Ramos (cell line): ENCODE measurements at regions not wholly inside any gene's neighbourhood (a gene's known extent, or its start where the extent isn't known, plus 50 kb on each side); places are given as distances from the start of the nearest gene placed in this dataset.

ENCODE experiments used
- in situ Hi-C: fragments of 300-500 bp; cut with MboI; formaldehyde crosslinking; loops from one replicate; pipeline ENCODE4 v1.14.3; 2022; ENCODE audit warnings: low sequenced_read_pairs; ENCODE audit not compliant: unreplicated experiment

DNA sequence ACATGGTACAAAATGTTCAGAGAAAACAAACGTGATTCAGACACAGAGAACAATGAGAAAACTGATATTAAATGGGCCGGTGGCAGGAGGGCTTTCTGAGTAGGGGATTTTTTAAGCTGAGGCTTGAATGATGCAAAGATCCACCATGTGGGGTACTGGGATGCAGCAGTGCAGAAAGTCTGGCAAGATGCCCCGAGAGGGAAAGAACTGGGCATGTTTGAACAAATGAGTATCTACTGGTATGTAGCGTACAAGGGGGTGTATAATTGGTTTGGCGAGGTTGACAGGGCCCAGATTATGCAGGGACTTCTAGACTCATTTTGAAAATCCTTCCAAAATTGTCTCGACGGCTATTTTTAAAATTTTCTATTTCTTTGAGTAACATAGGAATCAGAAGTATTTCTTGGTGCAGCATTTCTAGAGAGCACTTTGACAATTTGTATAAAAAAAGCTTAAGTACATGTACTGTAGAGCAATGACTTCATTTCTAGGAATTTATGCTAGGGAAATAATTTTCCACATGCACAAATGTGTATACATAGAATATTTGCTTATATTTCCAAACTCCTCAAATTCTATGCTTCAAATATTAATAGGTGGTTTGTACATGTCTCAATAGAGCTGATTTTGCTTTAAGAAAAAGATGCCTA, 119.6 kb upstream of the DOK5 start:
- in situ Hi-C loops: no loop called here

DNA sequence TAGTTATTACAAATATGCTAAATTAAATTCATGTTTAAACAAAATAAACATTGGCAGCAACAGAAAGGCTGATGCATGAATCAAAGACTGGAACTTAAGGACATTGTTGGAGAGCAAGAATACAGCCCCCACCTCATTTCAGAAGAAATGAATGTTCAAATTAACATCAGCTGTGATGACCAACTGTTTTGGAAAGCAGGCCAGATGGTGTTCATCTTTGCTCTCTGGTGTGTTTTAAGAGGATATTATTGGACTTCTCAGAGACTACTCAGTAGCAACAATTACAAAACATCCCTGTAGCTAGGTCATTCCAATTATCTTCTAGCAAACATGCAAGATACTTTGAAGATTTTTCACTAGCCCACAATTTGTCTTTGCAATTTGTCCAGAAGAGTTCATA, 118.6 kb upstream of the DOK5 start:
- in situ Hi-C loops: no loop called here

DNA sequence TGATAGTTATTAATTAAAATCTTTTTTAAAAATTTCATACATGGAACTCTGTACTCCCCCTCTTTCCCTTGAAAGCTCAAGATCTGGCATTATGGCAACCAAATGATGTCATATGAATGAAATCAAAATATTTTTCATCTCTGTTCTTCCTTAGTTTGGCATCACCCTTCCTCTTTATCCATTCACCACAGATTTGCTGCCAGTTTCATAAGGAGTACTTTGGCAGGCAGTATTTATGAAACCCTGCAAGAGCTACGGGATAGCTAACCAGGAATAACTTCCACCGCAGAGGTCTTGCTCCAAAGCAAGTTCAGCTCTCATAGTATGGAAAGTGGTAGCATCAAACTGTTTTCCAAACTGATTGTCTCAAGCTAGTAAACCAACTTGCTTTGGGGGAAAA, 113.9 kb upstream of the DOK5 start:
- in situ Hi-C loops: no loop called here

DNA sequence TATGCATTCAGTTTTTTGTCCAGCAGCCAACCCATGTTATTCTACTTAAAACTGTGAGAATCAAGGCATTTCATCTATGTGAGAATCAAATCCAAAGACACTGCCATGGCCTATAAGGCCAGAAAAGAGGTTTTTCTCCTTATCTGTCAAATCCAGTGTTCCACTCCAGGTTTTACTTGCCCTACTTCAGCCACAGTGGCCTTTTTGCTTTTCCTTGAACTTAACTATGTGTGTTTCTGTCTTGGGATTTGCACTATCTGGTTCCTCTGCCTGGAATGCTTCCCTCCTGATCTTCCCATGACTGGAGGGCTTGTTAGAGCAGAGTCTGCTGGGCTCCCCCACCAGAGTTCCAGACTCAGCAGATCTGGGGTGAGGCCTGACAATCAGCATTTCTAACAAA, 113.1 kb upstream of the DOK5 start:
- in situ Hi-C loops: no loop called here

DNA sequence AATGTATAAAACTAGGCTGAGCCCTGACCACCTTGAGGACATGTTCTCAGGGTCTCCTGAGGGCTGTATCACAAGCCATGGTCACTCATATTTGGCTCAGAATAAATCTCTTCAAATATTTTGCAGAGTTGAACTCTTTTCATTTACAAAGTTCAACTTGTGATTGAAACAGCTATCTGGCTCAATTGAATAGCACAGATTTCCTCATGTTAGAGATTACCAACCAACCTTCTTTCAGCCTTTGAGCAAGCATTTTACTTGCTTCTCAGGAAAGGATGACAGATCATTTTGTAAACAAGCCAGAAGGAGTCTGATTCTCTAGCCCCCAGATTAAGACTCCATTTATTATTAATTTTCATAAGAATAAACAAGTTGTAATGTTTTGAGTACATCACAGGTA, 111.0 kb upstream of the DOK5 start:
- in situ Hi-C loops: no loop called here

DNA sequence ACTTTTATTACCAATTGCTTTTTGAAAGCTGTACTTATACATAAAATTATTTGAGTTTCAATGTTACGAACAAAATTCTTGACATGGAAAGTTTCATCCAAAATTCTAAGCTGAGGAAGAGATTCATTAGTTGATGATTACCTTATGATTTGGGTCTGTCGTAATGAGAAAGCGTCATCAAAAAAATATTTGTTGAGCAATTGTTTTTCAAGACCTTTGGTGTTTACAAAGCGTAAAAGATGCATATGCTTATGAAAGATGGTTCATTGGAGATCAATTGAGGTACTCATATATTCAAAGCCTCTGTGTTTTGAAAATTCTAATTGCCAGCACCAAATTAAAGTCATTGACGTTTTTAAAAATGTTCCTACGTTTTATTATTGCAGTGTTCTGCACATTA, 110.5 kb upstream of the DOK5 start:
- in situ Hi-C loops: no loop called here

DNA sequence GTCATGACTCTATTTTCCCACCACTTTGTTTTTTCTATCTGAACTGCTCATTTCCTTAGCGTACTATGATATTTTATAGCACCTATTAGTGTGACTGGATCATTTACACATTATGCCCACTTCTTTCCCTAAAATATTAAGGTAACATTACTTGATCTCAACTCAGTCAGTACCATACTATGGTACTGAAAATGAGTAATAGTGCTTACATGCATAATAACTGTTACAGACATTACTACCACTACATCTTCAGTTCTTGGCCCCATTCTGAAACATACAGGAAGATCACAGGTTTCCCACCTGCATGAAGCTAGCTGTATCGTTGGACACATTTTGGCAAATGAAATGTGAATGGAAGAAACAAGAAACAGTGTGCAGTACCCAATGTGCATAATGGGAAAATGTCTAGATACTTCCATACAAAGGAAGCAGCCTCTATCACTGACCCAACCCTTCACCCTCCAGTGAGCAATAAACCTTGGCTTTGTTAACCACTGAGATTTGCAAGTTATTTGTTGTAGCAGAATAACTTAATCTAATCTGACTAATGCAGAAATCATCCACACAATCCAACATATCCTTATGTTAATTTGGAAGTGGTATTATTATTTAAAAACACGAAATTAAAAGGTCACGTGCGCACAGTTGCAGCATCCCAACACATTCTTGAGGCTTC, 108.6 kb upstream of the DOK5 start:
- in situ Hi-C loops: no loop called here

- in situ Hi-C loops: no loop called here
These were observed 106.8 kb upstream of the DOK5 start for GRCh38 chr20:54368570-54368969.

DNA sequence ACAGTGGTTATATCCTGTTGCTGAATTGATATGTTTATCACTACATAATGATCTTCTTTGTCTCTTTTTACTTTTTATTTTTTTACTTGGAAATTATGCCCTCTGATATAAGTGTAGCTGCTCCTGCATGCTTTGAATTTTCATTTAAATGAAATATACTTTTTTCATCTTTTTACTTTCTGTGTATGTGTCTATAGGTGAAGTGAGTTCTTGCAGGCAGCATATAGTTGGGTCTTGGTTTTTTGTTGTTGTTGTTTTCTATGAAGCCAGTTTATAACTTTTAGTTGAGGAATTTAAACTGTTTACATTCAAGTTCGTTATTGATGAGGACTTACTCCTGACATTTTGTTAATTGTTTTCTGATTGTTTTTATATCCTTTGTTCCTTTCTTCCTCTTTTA, 103.1 kb upstream of the DOK5 start:
- in situ Hi-C loops: no loop called here

GRCh38 chr20:54377992-54378773, 97.2 kb upstream of the DOK5 start:
- in situ Hi-C loops: no loop called here

DNA sequence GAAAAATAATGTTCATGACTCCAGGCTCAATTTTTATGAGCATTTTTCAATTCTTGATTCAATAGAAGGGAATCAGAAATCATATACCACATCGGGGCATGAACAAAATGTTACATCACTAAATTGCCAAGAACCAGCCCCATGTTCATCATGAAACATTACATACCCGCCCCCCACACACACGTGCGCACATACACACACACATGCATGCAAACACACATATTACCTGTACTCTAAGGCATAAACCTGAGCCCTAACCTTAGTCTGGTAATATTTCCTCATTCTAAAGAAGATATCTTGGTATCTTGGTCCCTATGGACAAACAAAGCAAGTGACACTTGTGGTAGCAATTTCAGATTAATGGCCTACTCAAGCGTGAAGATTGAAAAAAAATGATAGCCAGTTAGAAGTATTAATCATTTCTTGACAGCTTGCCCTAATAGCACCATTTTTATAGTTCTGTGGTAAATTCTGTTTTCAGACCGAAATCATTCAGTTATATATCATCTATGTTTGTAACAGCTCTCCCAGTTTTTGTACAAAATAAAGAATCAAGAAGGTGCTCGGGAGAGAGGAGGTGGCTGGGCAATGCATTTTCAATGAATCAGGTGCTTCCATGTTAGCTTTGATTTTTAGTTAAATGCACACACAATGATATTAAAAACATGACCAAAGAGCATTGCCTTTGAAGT, 95.4 kb upstream of the DOK5 start:
- in situ Hi-C loops: no loop called here

- in situ Hi-C loops: no loop called here
These were observed 93.0 kb upstream of the DOK5 start for GRCh38 chr20:54382419-54382818.

DNA sequence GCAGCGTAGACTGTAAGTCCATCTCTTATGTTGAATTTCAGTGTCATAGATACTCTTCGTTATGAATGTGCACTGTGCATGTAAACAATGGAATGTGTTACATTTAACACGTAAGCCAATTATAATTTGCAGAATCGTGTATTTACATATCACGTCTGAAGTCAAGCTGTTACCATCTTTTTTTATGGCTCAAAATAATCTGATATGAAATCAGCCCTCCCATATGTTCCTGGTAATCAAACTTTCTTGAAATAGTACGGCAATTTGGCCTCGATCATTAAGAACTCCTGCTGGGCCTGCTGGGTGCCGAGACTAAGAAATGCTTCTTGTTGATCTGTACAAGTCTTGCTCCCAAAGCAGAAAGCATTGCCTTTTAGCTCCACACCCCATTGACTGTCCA, 89.6 kb upstream of the DOK5 start:
- in situ Hi-C loops: no loop called here

DNA sequence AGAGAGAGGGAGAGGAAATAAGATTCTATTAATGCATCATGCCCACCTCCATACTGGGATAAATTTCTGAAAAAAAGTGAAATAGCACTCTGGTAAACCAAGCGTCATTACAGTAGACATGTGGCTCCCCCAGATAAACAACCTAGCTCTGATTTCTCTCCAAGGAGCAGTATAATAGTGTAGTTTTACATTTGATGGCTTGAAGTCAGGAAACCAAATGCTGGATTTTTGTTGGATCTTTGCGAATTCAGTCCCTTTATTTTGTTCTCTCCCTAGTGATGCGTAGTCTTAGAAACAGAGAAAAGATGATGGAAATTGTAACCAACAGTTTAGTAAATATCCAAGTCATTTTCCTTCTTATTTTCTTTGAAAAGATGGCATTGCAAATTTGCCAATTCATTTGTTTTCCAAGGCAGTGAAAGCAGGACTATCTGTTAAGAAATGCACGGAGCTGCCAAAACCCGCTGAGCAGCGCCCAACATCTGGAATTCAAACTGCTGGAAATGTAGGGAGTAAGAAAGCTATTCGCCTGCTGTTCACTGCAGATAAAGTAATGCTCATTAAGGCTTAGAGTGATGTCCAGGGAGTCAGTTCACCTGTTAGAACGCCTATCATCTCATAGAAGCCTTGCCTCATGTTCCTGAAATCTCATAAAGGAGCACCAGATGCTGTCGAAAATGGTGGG, 85.7 kb upstream of the DOK5 start:
- in situ Hi-C loops: no loop called here

DNA sequence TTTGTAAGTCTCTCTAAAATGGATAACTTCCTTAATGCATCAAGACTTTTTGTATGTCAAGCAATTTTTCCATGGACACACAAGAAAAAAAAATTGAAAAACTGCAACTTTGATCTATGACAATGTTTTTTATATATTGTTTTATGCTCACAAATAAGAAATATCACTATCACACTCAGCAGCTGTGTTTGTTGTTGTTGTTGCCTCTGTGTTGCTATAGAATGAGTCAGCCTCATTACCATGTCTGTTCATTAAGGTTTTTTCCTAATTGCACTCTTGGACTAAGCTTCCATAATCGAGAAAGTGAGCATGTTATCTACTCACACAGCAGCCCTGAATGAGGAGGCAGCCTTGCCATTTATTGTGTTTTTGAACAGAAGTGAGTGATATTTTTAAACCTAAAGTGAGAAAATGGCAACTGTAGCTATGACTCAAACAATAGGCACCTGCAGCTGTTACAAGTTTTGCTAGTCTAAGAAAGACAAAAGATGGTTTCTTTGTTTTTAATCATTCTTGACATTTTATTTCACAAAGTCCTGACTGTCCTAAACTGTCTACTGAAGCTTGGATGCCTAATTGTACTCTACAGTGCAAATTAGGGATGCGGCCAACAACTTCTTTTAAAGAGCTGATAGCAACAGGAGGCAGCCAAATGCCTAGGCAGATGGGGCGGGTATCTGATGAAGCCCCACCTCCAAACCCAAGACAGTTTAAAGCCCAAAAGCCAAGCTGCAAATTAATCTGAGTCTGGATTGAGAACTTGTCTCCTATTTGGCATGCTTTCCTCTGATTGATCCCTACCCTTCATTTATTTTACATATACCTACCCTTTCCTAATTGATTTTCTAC, 77.9 kb upstream of the DOK5 start:
- in situ Hi-C loops: no loop called here

DNA sequence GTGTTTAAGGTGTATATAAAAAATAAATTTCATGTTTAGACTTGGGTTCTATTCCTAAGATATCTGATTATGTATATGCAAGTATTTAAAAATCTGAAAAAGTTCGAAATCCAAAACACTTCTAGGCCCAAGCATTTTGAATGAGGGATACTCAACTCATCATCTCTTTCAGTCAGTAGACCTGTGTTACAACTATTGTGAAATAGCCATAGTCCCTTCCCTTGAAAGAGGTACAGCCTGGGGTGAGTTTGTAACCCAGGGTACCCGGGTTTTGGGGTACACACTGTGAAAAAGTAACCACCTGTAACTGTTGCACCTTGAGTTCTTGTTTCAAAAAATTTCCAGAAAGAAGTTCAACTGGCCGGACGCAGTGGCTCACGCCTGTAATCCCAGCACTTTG, 76.6 kb upstream of the DOK5 start:
- in situ Hi-C loops: no loop called here

DNA sequence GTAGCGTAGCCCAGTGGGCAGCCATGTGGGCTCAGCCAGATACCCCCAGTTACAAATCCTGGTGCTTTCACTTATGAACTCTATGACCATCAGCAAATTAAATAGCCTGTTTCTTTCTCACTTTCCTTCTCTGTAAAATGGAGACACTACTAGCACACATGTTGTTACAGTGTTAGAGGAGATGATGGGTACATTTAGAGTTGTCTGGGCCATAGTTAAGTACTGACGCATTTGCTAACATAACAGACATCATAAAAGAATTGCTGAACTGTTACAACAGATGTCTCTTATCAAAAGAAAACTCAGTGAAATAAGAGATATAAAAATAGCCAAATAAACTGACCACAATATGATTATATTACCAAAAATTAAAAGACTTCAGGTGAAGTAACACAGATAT, 69.9 kb upstream of the DOK5 start:
- in situ Hi-C loops: loop anchor here (25.0 kb wide), 1 partner anchor 107 kb away; no protein-coding TSS in a partner anchor

GRCh38 chr20:54407459-54407858, 67.9 kb upstream of the DOK5 start:
- in situ Hi-C loops: loop anchor here (25.0 kb wide), 1 partner anchor 105 kb away; no protein-coding TSS in a partner anchor

DNA sequence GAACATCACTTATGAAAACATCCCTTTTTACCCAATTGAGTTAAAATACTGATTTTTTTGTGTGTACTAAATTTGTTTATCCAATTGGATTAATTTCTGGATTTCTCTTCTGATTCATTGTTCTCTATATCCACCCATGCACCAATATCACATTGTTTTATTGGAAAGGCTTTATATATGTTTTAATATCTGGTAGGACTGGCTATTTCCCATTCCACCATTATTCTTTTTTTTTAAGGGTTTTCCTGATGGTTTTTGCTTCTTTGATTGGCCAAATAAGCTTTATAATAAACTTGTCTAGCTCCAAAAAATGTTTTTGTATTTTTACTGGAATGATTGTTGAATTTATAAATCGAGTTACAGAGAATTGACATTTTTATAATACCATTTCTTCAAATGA, 59.4 kb upstream of the DOK5 start:
- in situ Hi-C loops: loop anchor here (25.0 kb wide), 1 partner anchor 96 kb away; no protein-coding TSS in a partner anchor
